GM23338 (cell line): ENCODE measurements at regions not wholly inside any gene's neighbourhood (a gene's known extent, or its start where the extent isn't known, plus 50 kb on each side); places are given as distances from the start of the nearest gene placed in this dataset.

Source experiments
- ATAC-seq: fragments of 200-7000 bp; cut with Tn5 transposase; 3 replicates; pipeline ENCODE4 v1.9.1; 2020
- DNase-seq: peaks from one replicate; pipeline ENCODE4 v3.0.0-alpha.2; 2015; ENCODE audit warnings: low spot score
- H2AFZ ChIP-seq: fragments of 200-600 bp; sonication (generic); 2 replicates; pipeline ENCODE4 v1.8.0; 2016; ENCODE audit warnings: antibody characterized with exemption, mild to moderate bottlenecking, moderate library complexity
- H3F3A ChIP-seq: fragments of 200-600 bp; sonication (generic); replicated peaks from 2 replicates; pipeline ENCODE4 v1.8.0; 2017; ENCODE audit warnings: antibody characterized with exemption, mixed run types, low read depth
- H3K27ac ChIP-seq: fragments of 200-600 bp; sonication (generic); 2 replicates; pipeline ENCODE4 v1.6.1; 2016; ENCODE audit warnings: low read depth
- H3K27me3 ChIP-seq: fragments of 200-600 bp; sonication (generic); 2 replicates; pipeline ENCODE4 v1.8.0; 2016; ENCODE audit warnings: mild to moderate bottlenecking, mixed run types, moderate library complexity; ENCODE audit not compliant: insufficient read depth
- H3K36me3 ChIP-seq: fragments of 200-600 bp; sonication (generic); 2 replicates; pipeline ENCODE4 v1.8.0; 2016; ENCODE audit warnings: mild to moderate bottlenecking; ENCODE audit not compliant: insufficient read depth
- H3K4me1 ChIP-seq: fragments of 200-600 bp; sonication (generic); 2 replicates; pipeline ENCODE4 v1.8.0; 2016; ENCODE audit warnings: mild to moderate bottlenecking, moderate library complexity; ENCODE audit not compliant: insufficient read depth
- H3K4me2 ChIP-seq: fragments of 200-600 bp; sonication (generic); 2 replicates; pipeline ENCODE4 v1.7.1; 2017; ENCODE audit warnings: mixed run types
- H3K4me3 ChIP-seq: fragments of 200-600 bp; sonication (generic); 2 replicates; pipeline ENCODE4 v1.6.1; 2016; ENCODE audit warnings: mixed run types
- H3K79me2 ChIP-seq: fragments of 200-600 bp; sonication (generic); replicated peaks from 2 replicates; pipeline ENCODE4 v1.8.0; 2017; ENCODE audit warnings: mild to moderate bottlenecking; ENCODE audit not compliant: insufficient read depth
- H3K9me2 ChIP-seq: fragments of 200-600 bp; sonication (generic); 2 replicates; pipeline ENCODE4 v1.8.0; 2017; ENCODE audit not compliant: insufficient read depth
- H4K20me1 ChIP-seq: fragments of 200-600 bp; sonication (generic); replicated peaks from 2 replicates; pipeline ENCODE4 v1.8.0; 2017; ENCODE audit warnings: mild to moderate bottlenecking; ENCODE audit not compliant: insufficient read depth
- H3K27ac Mint-ChIP-seq: 2 replicates; pipeline ENCODE4 v1.8.0; 2020; ENCODE audit warnings: inconsistent platforms, mild to moderate bottlenecking, moderate library complexity, mixed read lengths
- H3K27me3 Mint-ChIP-seq: 3 replicates; pipeline ENCODE4 v1.8.0; 2022; ENCODE audit warnings: low read depth, mild to moderate bottlenecking, moderate library complexity, mixed read lengths, inconsistent platforms; ENCODE audit not compliant: insufficient read depth, poor library complexity
- H3K36me3 Mint-ChIP-seq: 3 replicates; pipeline ENCODE4 v1.8.0; 2021; ENCODE audit warnings: low read depth, mild to moderate bottlenecking, inconsistent platforms, moderate library complexity, mixed read lengths
- H3K4me1 Mint-ChIP-seq: 3 replicates; pipeline ENCODE4 v1.8.0; 2020; ENCODE audit warnings: mild to moderate bottlenecking, inconsistent platforms, mixed read lengths
- H3K4me3 Mint-ChIP-seq: 3 replicates; pipeline ENCODE4 v1.8.0; 2021; ENCODE audit warnings: moderate library complexity, mild to moderate bottlenecking, inconsistent platforms, mixed read lengths
- H3K9me3 Mint-ChIP-seq: 3 replicates; pipeline ENCODE4 v1.8.0; 2020; ENCODE audit warnings: moderate library complexity, mild to moderate bottlenecking, inconsistent platforms, mixed read lengths
- EZH2phosphoT487 ChIP-seq: fragments of 200-600 bp; sonication (generic); IDR thresholded peaks from one replicate; pipeline ENCODE4 v1.8.1; 2018; ENCODE audit warnings: antibody characterized with exemption; ENCODE audit not compliant: unreplicated experiment
- NANOG ChIP-seq: IDR thresholded peaks from 2 replicates; pipeline ENCODE4 v1.6.1; 2016; ENCODE audit warnings: antibody characterized with exemption, borderline replicate concordance
- POLR2AphosphoS5 ChIP-seq: IDR thresholded peaks from 2 replicates; pipeline ENCODE4 v1.6.1; 2016; ENCODE audit warnings: antibody characterized with exemption, low read depth
- REST ChIP-seq: IDR thresholded peaks from one replicate; pipeline ENCODE4 v1.6.1; 2018; ENCODE audit warnings: antibody characterized with exemption; ENCODE audit not compliant: unreplicated experiment
- STAT1 ChIP-seq: IDR thresholded peaks from one replicate; pipeline ENCODE4 v1.6.1; 2016; ENCODE audit warnings: antibody characterized with exemption; ENCODE audit not compliant: unreplicated experiment
- ZNF114 ChIP-seq: fragments of 250-450 bp; sonication (Bioruptor Pico); IDR thresholded peaks from 2 replicates; pipeline ENCODE4 v1.5.0; 2020; ENCODE audit warnings: mild to moderate bottlenecking, moderate library complexity
- ZNF331 ChIP-seq: fragments of 250-450 bp; sonication (Bioruptor Pico); IDR thresholded peaks from 2 replicates; pipeline ENCODE4 v1.5.0; 2020; ENCODE audit warnings: low read depth, mild to moderate bottlenecking, moderate library complexity

- TF ChIP-seq REST (no peak), ZNF331 (CRISPR knock-in tag) (no peak), ZNF114 (CRISPR knock-in tag) (no peak), STAT1 (no peak), EZH2phosphoT487 (no peak), NANOG (no peak)
Observed at GRCh38 chr1:61013189-61013945, 69.0 kb upstream of the NFIA start (continued).

- ATAC-seq (no peak), DNase-seq (no peak)
- H3K36me3 ChIP-seq: no peaks in the 10 kb centered on the region
Observed at GRCh38 chr1:61012341-61012761, 70.0 kb upstream of the NFIA start.

More at GRCh38 chr1:61012341-61012761, 70.0 kb upstream of the NFIA start:
- peak overlapping the region; percentile 43 for H2AFZ ChIP-seq
- H3K79me2 ChIP-seq: no peaks in the 10 kb centered on the region
- H3K27ac ChIP-seq: no peak overlapping the region
- Mint-ChIP-seq H3K27ac (no peak overlapping the region), H3K4me3 (no peak overlapping the region), H3K9me3 (no peaks in the 10 kb centered on the region; the same call in 2 of the 3 replicates), H3K36me3 (no peaks in the 10 kb centered on the region), H3K4me1 (peaks cover 22% of the 10 kb centered on the region; the same call in 2 of the 3 replicates), H3K27me3 (peaks cover 5% of the 10 kb centered on the region)
- TF ChIP-seq NANOG: no peak
- TF ChIP-seq ZNF114 (CRISPR knock-in tag): no peak
- no peak for TF ChIP-seq EZH2phosphoT487
- no peak for TF ChIP-seq REST
- TF ChIP-seq POLR2AphosphoS5: no peak
- H4K20me1 ChIP-seq: no peaks in the 10 kb centered on the region
- H3K4me2 ChIP-seq: no peak overlapping the region
- peaks cover 8% of the 10 kb centered on the region; the same call in 1 of the 2 replicates for H3K9me2 ChIP-seq
- H3K4me3 ChIP-seq: no peak overlapping the region
- no peaks in the 10 kb centered on the region for H3K27me3 ChIP-seq
- H3F3A ChIP-seq: peaks cover 3% of the 10 kb centered on the region; the same call in 1 of the 2 replicates
- H3K4me1 ChIP-seq: peaks cover 22% of the 10 kb centered on the region
